ENCODE measurements at regions not wholly inside any gene's neighbourhood (a gene's known extent, or its start where the extent isn't known, plus 50 kb on each side); places are given as distances from the start of the nearest gene placed in this dataset.

DNA sequence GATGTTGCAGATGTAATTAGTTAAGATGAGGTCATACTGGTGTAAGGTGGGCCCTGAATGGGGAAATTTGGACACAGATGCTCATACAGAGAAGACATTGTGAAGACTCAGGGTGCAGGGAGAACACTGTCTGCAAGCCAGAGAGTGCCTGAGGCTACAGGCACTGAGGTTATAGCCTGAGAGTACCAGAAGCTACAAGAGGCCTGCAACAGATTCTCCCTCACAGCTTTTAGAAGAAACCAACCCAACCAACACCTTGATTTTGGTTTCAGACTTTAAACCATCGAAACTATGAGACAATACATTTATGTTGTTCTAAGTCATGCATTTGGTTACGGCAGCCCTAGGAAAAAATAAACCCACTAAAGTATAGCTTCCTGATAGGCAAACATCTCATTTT, 321.7 kb upstream of the USP25 start:
- TF ChIP-seq, protein P1, sequence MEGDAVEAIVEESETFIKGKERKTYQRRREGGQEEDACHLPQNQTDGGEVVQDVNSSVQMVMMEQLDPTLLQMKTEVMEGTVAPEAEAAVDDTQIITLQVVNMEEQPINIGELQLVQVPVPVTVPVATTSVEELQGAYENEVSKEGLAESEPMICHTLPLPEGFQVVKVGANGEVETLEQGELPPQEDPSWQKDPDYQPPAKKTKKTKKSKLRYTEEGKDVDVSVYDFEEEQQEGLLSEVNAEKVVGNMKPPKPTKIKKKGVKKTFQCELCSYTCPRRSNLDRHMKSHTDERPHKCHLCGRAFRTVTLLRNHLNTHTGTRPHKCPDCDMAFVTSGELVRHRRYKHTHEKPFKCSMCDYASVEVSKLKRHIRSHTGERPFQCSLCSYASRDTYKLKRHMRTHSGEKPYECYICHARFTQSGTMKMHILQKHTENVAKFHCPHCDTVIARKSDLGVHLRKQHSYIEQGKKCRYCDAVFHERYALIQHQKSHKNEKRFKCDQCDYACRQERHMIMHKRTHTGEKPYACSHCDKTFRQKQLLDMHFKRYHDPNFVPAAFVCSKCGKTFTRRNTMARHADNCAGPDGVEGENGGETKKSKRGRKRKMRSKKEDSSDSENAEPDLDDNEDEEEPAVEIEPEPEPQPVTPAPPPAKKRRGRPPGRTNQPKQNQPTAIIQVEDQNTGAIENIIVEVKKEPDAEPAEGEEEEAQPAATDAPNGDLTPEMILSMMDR (IDR thresholded peaks at IDR 0.05) = no peak
- TF ChIP-seq POLR2AphosphoS5 (IDR thresholded peaks at IDR 0.05; ENCODE audit: insufficient read depth in 1 of 2, low read depth in 1 of 2) = no peak
- TF ChIP-seq POLR2A (IDR thresholded peaks at IDR 0.05) = no peak

Measured in vagina (tissue), 2 donors.